ENCODE measurements at regions not wholly inside any gene's neighbourhood (a gene's known extent, or its start where the extent isn't known, plus 50 kb on each side); places are given as distances from the start of the nearest gene placed in this dataset.
A peak's percentile ranks its signal among the peaks of the same experiment; 100 is the strongest.
"Not testable (repeated sequence)": the region's sequence is repeated elsewhere in the genome, so short reads cannot be mapped to it uniquely, and the experiment has no call there.

DNA sequence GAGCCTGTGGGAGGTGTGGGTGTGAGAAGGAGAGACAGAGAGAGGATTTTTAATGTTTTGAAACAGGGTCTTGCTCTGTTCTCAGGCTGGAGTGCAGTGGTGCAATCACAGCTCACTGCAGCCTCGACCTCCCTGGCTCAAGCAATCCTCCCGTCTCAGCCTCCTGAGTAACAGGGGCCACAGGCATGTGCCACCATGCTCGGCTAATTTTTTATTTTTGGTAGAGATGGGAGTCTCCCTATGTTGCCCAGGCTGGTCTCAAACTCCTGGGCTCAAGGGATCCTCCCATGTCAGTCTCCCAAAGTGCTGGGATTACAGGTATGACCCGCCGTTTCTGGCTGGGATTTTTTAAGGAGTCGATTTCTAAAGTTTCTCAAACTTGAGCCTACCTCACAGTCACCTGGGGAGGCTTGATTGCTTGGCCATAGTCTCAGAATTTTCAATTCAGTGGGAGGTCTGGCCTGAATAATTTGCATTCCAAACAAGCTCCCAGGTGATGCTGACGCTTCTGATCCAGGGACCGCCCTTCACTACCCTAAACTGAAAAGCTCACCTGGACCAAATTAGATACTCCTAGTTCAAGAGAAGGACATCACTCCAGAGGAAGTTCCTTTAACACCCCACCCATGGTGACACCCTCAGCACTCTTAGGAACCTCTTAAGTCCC lies 70.8 kb upstream of the SLC1A4 start:
- Histone ChIP-seq H3K36me3 (no peaks in the 10 kb centered on the region), H3K27ac (peak overlapping the region; percentile 13 to 59 (median 40)), H3K4me1 (no peaks in the 10 kb centered on the region), H3K9me3 (no peaks in the 10 kb centered on the region), H3K27me3 (no peaks in the 10 kb centered on the region), H3K4me3 (peak overlapping the region; percentile 21 to 52 (median 42))
- TF ChIP-seq POLR2A (IDR thresholded peaks at IDR 0.05) = no peak
- DNase-seq = no peak

DNA sequence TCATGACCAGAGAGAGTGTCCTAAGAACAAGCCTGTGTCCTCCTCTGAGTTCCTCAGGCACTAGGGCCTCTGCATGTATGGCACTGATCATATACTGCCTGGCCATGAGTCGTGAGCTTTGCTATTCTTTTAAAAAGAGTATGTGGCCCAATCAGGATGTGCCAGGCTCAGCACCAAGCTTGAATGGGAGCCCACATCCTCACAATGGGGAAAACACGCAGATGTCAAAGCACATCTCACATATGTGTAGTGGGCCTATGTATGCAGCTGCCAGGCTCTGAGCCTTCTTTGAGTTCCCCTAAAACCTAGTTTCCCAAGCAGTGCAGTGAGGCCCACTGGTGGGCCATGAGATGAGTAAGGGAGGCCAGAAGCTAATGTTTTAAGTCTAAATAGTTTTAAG lies 69.9 kb upstream of the SLC1A4 start:
- no peak overlapping the region for H3K4me3 ChIP-seq

DNA sequence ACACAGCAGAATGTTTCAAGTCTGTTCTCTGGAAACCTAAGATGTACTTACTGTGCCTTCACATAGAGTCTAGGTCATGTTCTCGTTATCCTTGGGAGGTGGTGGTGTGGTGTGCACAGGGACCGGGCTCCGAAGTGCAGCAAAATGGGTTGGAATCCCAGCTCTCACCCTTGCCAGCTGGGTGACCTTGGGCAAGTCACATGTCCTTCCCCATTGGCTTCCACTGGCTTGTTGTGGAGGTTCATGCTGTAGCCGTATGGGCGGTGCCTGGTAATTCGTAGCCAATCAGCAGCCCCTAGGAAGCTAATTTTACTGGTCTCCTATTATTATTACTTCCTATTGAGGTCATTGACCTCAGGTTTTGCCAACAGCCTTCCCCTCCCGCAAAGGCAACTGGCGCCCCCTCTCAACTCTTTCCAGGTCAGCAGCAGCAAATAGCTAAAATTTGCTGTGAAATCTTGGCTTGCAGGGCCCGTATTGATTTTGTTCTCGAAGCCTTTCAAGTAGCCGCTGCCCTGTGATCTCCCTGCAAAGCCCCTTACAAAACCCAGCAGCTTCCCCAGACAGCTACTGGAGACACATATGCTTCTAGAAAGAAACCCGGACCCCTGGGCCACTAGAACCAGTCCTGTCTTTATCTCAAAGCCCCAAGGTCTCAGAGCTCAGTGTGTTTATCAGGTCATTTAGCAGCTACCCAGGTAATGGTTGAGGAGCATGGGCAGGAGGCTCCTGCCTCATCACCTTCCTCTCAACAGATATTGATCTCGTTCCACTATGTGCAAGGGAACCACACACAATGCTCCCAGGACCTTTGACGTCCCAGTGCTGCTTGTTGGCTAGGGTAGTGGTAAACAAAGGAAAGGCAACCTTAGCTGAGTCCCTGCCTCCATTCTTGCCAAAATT lies 66.5 kb upstream of the SLC1A4 start:
- Histone ChIP-seq H3K4me3 (no peak overlapping the region), H3K27ac (no peak overlapping the region), H3K4me1 (no peaks in the 10 kb centered on the region), H3K27me3 (no peaks in the 10 kb centered on the region), H3K9me3 (no peaks in the 10 kb centered on the region), H3K36me3 (no peaks in the 10 kb centered on the region)
- no peak for DNase-seq
- TF ChIP-seq, protein P1, sequence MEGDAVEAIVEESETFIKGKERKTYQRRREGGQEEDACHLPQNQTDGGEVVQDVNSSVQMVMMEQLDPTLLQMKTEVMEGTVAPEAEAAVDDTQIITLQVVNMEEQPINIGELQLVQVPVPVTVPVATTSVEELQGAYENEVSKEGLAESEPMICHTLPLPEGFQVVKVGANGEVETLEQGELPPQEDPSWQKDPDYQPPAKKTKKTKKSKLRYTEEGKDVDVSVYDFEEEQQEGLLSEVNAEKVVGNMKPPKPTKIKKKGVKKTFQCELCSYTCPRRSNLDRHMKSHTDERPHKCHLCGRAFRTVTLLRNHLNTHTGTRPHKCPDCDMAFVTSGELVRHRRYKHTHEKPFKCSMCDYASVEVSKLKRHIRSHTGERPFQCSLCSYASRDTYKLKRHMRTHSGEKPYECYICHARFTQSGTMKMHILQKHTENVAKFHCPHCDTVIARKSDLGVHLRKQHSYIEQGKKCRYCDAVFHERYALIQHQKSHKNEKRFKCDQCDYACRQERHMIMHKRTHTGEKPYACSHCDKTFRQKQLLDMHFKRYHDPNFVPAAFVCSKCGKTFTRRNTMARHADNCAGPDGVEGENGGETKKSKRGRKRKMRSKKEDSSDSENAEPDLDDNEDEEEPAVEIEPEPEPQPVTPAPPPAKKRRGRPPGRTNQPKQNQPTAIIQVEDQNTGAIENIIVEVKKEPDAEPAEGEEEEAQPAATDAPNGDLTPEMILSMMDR (IDR thresholded peaks at IDR 0.05) = no peak
- TF ChIP-seq POLR2A (IDR thresholded peaks at IDR 0.05) = no peak

More for the DNA sequence above, 69.9 kb upstream of the SLC1A4 start:
- no peak overlapping the region for H3K27ac ChIP-seq
- TF ChIP-seq POLR2A (IDR thresholded peaks at IDR 0.05) = no peak
- TF ChIP-seq, protein P1 (IDR thresholded peaks at IDR 0.05) = no peak
- H3K4me1 ChIP-seq = no peaks in the 10 kb centered on the region
- no peaks in the 10 kb centered on the region for H3K27me3 ChIP-seq
- DNase-seq = no peak
- no peaks in the 10 kb centered on the region for H3K36me3 ChIP-seq
- no peaks in the 10 kb centered on the region for H3K9me3 ChIP-seq

DNA sequence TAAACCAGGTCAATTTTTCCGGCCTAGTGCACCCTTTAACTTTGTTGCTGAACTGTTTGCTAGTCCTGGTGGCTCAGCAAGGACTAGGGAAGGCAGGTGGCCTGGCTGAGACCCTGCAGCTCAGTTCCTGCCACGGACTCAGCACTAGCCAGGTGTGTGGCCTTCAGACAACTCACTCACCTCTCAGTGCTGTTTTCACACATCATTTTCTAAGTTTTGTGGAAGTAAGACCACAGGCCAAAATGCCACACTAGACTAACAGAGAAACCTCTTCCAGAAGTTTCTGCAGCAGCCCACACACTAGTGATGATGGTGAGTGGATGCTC lies 65.9 kb upstream of the SLC1A4 start:
- Histone ChIP-seq H3K4me3 (no peak overlapping the region), H3K36me3 (no peaks in the 10 kb centered on the region), H3K27ac (no peak overlapping the region), H3K9me3 (no peaks in the 10 kb centered on the region), H3K4me1 (no peaks in the 10 kb centered on the region), H3K27me3 (no peaks in the 10 kb centered on the region)
- no peak for DNase-seq
- TF ChIP-seq POLR2A (IDR thresholded peaks at IDR 0.05) = no peak
- TF ChIP-seq, protein P1 (IDR thresholded peaks at IDR 0.05) = no peak

DNA sequence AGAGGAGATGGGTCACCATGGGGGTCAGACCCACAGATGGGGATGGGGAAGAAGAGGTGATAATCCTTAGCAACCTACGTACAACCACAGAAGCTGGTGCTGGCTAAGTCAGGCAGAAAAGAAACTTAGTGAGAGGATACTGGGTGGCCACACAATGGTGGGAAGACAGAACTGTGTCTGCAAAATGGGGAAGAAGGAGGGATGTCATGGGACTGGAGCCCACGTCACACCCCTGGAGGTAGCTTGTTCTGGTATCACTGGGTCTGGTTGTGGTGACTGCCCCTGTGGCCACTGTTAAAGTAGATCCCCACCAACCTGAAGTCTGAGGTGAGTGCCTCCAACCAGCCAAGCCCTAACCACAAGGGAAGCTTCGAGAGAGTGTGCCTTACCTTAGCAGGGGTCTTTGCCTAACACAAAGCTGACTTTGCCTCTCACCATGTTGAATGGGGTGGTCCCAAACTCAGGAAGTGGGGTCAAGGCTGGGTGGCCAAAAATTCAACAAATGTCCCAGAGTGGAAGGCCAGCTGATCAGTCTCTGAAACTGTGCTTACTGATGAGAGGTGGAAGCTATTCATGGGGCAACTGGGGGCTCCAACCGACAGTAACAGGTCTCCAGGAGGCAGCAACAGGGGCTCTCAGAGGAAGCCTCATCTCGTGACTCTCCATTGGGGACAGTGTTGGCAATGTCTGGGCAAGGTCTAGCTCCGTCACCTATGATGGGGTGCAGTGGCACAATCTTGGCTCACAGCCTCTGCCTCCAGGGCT lies 64.8 kb upstream of the SLC1A4 start:
- no peaks in the 10 kb centered on the region for H3K9me3 ChIP-seq
- no peaks in the 10 kb centered on the region for H3K27me3 ChIP-seq
- H3K27ac ChIP-seq = no peak overlapping the region
- H3K4me3 ChIP-seq = no peak overlapping the region
- TF ChIP-seq, protein P1 (IDR thresholded peaks at IDR 0.05) = no peak
- TF ChIP-seq POLR2A (IDR thresholded peaks at IDR 0.05) = no peak
- no peaks in the 10 kb centered on the region for H3K4me1 ChIP-seq
- DNase-seq = no peak
- no peaks in the 10 kb centered on the region for H3K36me3 ChIP-seq

DNA sequence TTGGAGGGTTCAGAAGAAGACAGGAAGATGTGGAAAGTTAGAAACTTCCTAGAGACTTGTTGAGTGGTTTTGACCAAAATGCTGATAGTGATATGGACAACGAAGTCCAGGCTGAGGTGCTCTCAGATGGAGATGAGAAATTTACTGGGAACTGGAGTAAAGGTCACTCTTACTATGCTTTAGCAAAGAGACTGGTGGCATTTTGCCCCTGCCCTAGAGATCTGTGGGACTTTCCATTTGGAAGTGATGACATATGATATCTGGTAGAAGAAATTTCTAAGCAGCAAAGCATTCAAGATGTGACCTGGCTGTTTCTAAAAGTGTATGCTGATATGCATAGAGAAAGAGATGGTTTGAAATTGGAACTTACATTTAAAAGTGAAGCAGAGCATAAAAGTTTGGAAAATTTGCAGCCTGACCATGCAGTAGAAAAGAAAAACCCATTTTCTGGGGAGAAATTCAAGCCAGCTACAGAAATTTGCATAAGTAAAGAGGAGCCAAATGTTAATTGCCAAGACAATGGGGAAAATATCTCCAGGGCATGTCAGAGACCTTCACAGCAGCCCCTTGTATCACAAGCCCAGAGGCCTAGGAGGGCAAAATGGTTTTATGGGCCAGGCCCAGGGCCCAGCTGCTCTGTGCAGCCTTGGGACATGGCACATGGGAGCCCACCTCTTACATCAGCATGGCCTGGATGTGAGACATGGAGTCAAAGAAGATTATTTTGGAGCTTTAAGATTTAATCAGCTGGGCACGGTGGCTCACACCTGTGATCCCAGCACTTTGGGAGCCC lies 63.1 kb upstream of the SLC1A4 start:
- not testable (repeated sequence) for H3K9me3 ChIP-seq, H3K27me3 ChIP-seq, DNase-seq, H3K4me1 ChIP-seq, H3K27ac ChIP-seq, H3K4me3 ChIP-seq, H3K36me3 ChIP-seq
